Fibroblast of the conjunctiva (primary cell): ENCODE measurements at regions not wholly inside any gene's neighbourhood (a gene's known extent, or its start where the extent isn't known, plus 50 kb on each side); places are given as distances from the start of the nearest gene placed in this dataset.

Experiments used
- DNase-seq: peaks from one replicate; pipeline ENCODE4 v3.0.0-alpha.2; 2010; ENCODE audit warnings: low read depth

GRCh38 chr3:17983106-17983505 is 240.7 kb upstream of the TBC1D5 start:
- DNase-seq: no peak

- no peak for DNase-seq
These were observed 239.9 kb upstream of the TBC1D5 start for GRCh38 chr3:17982211-17982880.

- no peak for DNase-seq
These were observed 238.4 kb upstream of the TBC1D5 start for GRCh38 chr3:17980863-17981262.

GRCh38 chr3:17979911-17980310 is 237.5 kb upstream of the TBC1D5 start:
- DNase-seq: no peak

GRCh38 chr3:17979252-17979651 is 236.8 kb upstream of the TBC1D5 start:
- DNase-seq: no peak

GRCh38 chr3:17974206-17974841 is 231.9 kb upstream of the TBC1D5 start:
- no peak for DNase-seq

GRCh38 chr3:17972959-17973906 is 230.8 kb upstream of the TBC1D5 start:
- no peak for DNase-seq

GRCh38 chr3:17972476-17972875 is 230.0 kb upstream of the TBC1D5 start:
- DNase-seq: no peak

GRCh38 chr3:17972030-17972429 is 229.6 kb upstream of the TBC1D5 start:
- no peak for DNase-seq

GRCh38 chr3:17969985-17970568 is 227.6 kb upstream of the TBC1D5 start:
- no peak for DNase-seq

GRCh38 chr3:17969244-17969643 is 226.8 kb upstream of the TBC1D5 start:
- no peak for DNase-seq

- DNase-seq: no peak
These were observed 225.6 kb upstream of the TBC1D5 start for GRCh38 chr3:17967953-17968607.

GRCh38 chr3:17967111-17967510 is 224.7 kb upstream of the TBC1D5 start:
- no peak for DNase-seq

- no peak for DNase-seq
These were observed 222.9 kb upstream of the TBC1D5 start for GRCh38 chr3:17965331-17965730.

- no peak for DNase-seq
These were observed 221.7 kb upstream of the TBC1D5 start for GRCh38 chr3:17964108-17964507.

GRCh38 chr3:17955411-17955810 is 213.0 kb upstream of the TBC1D5 start:
- no peak for DNase-seq

- DNase-seq: no peak
These were observed 212.4 kb upstream of the TBC1D5 start for GRCh38 chr3:17954801-17955200.

- DNase-seq: no peak
These were observed 208.8 kb upstream of the TBC1D5 start for GRCh38 chr3:17951241-17951640.

- no peak for DNase-seq
These were observed 206.7 kb upstream of the TBC1D5 start for GRCh38 chr3:17949101-17949500.

GRCh38 chr3:17947833-17948232 is 205.4 kb upstream of the TBC1D5 start:
- DNase-seq: no peak

GRCh38 chr3:17946619-17947018 is 204.2 kb upstream of the TBC1D5 start:
- no peak for DNase-seq
